A172 (cell line): ENCODE measurements at regions not wholly inside any gene's neighbourhood (a gene's known extent, or its start where the extent isn't known, plus 50 kb on each side); places are given as distances from the start of the nearest gene placed in this dataset.

Source experiments
- DNase-seq: peaks from one replicate; pipeline ENCODE4 v3.0.0-alpha.2; 2015; ENCODE audit warnings: low spot score

DNA sequence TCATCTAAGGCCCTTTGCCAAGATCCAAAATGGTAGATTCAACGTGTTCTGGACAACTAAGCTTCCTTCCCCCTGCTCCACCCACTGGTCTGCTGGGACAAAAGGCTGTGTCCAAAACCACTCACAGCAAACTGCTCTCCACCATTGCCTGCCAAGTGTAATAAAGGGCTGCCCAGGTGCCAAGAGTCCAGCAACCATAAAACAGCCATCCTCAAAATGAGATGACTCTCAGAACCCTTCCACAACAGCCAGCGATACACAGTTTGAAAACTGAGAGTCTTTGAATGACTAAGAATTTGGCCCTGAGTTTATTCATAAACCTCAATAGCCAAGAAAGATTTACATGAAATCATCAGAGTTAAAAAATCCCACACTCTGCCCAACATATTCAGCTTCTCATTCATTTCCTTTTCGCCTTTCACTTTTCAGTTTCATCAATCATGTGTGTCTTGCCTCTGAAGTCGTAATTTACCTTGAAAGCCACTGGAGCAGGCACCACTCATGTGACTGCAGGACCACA, 658.1 kb upstream of the MGMT start:
- DNase-seq = no peak

DNA sequence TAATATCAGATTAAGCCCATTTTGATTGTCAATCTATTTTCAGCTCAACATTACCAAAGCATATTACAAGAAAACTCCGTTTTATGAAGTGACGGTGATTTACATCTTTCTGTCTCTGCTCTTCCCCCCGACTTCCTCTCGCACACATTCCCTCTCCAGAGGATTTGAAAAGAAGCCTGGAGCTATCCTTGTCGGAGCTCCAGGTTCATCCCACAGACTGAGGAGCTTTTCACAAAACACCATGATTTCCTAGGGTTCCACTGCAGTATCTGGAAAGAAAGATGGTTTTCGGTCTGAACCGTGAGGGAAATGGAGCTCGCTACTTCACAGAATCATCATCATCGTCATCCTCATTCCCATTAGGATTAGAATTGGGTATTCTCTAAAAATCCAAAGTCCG, 655.5 kb upstream of the MGMT start:
- no peak for DNase-seq

GRCh38 chr10:128812000-128812399, 655.0 kb upstream of the MGMT start:
- DNase-seq = no peak

GRCh38 chr10:128813574-128813973, 653.5 kb upstream of the MGMT start:
- DNase-seq = no peak

DNA sequence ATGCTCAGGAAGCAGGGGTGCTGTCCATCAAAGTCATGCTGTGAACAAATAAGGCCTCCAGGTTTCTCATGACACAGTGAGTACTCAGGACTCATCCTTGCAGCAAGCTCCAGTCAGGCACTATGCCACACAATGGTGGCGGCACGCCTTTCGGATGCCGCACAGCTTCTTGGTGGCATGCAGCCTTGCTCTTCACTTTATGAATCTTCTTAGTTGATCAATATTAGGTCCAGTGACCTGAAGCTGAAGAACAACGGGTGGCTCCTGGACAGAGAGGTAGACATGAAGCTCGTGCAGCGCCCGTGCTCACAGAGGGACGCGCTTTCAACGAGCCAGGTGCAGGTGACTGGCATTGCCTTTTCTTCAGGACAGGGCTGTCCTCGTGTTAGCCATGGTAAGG, 653.0 kb upstream of the MGMT start:
- no peak for DNase-seq

GRCh38 chr10:128814782-128815181, 652.3 kb upstream of the MGMT start:
- DNase-seq = no peak

GRCh38 chr10:128816726-128817125, 650.3 kb upstream of the MGMT start:
- no peak for DNase-seq

DNA sequence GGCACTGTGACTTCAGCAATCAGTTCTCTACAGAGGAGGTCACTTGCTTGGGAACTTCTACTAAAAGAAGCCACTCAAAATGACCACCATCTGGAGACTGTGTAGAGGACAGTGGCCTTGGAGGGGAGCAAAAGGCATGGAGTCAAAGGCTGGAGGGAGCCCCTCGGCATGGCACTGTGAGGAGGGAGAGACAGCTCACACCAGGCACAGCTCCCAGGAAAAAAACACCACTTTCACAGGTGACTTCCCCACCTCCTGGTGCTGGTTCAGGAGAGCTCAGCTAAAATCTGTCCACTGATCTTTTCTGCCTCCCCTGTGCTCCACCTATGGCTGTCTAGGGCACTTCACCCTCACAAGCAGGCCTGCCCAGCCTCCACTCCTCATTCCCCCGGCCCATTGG, 649.4 kb upstream of the MGMT start:
- no peak for DNase-seq

DNA sequence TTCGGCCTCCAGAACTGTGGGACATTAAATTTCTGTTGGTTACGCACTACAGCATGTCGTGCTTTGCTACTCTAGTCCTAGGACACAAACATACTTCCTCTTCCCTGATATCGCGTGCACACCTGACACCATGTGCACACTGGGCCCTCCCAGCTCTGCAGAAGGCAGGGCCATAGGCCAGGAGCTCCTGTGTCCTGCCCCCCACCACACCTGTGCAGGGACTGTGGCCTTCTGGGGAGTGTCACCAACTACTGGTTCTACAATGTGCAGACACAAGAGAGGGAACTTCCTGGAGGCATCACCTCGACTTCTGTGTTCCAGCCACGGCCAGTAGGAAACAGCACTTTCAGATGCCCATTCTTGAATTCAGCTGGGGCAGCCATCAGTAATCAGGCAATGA, 646.4 kb upstream of the MGMT start:
- no peak for DNase-seq

DNA sequence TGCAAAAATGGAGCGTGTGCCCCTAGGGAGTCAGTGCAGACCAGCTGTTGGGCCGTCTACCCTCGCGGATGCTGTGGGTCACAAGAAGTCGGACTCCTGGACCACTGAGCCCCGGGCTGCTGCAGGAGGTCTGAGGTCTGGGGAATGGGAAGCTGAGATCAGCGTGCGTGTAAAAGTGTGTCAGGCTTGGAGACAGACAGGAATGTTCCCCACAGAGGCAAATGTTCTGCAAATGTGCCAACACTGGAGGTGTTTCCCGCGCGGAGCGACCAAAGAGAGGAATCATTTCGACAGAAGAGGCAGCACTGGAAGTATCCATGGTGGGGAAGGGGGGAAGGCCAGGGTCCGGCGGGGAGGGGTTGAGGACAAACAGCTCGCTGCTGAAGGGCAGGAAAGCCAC, 643.8 kb upstream of the MGMT start:
- DNase-seq = no peak

DNA sequence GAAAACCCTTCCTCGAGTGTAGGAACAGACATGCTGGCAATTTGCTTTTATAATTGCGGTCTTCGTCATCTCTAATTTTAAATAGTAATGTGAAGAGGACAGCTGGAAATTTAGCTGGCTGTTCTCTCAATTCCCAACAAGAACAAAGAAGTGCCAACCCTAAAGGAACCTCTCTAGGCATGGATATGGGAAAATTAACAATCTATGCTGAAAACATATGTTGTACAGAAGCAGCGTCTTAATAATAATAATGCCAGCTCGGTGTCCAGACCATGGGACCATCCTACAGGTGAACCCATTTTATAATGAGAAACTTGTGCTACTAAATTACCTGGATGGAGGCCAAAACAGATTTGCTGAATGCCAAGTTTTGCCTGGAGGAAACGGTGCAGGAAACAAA, 641.4 kb upstream of the MGMT start:
- no peak for DNase-seq

GRCh38 chr10:128833671-128834070, 633.4 kb upstream of the MGMT start:
- no peak for DNase-seq

GRCh38 chr10:128835361-128835760, 631.7 kb upstream of the MGMT start:
- no peak for DNase-seq

DNA sequence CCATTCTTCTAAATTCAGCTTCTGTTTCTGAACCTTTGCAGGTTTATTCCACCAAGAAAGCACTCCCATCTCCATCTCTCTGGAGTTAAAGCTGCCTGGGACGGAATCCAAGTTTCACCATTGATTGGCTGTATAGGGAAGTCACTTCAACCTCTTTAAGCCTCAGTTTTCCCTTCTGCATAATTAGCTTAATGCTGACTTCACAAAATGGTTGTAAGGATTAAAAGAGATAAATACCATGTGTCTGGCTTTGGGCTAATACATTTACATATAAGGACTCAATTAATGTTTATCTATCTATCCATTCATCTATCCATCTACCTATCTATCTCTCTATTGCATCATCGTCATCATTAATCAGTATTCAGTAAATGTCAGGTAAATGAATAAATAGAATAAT, 629.6 kb upstream of the MGMT start:
- DNase-seq = no peak

- no peak for DNase-seq
These were observed 627.9 kb upstream of the MGMT start for GRCh38 chr10:128839134-128839533.

- DNase-seq = no peak
These were observed 627.3 kb upstream of the MGMT start for GRCh38 chr10:128839701-128840100.

- DNase-seq = no peak
These were observed 623.1 kb upstream of the MGMT start for GRCh38 chr10:128843972-128844371.

DNA sequence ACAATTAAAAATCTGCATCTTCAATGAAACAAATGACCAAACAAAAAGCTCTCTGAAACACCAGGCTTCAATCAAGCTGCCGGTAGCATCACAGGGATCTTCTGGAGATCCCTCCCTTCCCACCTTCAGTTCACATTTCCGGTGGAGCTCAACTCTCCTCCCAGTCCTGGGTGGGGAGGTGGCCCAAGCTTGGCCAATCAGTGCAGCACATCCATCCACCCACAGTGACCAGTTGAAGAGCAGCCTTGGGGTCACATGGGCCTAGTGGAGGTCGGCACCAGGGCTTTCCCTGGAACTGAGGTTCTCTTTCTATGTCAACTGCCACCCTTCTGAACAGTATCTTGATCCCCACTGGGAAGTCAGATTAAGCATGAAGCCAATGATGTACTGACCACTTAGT, 620.1 kb upstream of the MGMT start:
- DNase-seq = no peak

- DNase-seq = no peak
These were observed 618.2 kb upstream of the MGMT start for GRCh38 chr10:128848810-128849209.

DNA sequence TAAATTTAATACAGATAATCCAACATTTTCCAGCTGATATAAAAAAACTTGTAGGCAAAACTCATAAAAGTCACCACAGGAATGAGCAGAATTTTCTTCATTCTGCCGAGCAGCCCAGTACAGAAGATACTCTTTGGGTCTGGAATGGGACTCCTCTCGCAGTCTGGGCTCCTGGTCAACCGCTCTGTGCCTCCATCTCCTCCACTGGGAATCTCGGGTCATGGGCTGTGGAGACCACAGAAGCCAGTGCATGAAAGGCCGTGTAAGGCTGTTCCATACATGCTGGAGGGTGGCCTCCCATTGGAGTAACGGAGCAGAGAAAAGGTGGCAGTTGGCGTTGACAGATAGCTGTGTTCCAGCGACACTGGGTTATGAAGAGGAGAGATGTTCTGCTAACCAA, 616.4 kb upstream of the MGMT start:
- DNase-seq = no peak

GRCh38 chr10:128851281-128851680, 615.8 kb upstream of the MGMT start:
- DNase-seq = no peak

- no peak for DNase-seq
These were observed 615.3 kb upstream of the MGMT start for GRCh38 chr10:128851726-128852125.

DNA sequence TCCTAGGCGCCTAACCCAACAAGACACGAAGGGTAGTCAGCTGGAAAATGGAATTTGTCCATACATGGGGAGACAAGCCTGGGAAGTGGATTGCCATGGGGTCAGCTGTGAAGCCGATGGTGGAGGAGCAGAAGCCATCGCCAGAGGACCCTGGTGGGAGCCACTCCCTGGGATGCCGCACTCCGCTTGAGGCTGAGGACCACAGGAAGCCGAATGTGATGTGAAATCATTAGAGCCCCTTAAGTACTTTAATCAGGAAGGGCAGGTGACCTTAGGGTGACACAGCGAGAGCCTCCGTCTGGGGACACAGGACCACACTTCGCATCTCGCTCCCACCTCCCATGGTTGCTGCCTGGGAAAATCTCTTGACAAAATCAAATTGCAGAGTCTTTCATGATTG, 614.6 kb upstream of the MGMT start:
- no peak for DNase-seq

- no peak for DNase-seq
These were observed 614.1 kb upstream of the MGMT start for GRCh38 chr10:128852902-128853301.

DNA sequence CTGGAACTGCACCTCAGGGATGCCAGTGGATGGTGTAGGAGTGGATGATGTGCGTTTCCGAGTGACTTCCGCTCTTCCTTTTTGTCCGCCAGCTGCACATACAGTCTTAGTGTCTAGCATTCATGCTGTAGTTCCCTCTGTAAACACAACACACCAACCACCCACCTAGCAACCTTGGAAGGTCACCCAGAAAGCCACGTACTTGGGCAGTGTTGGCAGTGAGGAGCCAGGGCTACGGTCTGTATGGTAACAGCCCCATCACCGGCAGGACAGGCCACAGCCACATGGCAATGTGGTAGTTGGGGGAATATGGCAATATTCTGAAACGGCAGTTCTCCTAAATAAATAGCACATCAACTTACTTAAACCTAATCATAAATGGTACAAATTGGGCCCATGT, 613.5 kb upstream of the MGMT start:
- no peak for DNase-seq
